ENCODE measurements at regions not wholly inside any gene's neighbourhood (a gene's known extent, or its start where the extent isn't known, plus 50 kb on each side); places are given as distances from the start of the nearest gene placed in this dataset.
A peak's percentile ranks its signal among the peaks of the same experiment; 100 is the strongest.
"Not testable (repeated sequence)": the region's sequence is repeated elsewhere in the genome, so short reads cannot be mapped to it uniquely, and the experiment has no call there.

GRCh38 chr18:37836071-37836970 is 270.7 kb upstream of the CELF4 start:
- no peak overlapping the region for H3K27ac ChIP-seq
- DNase-seq (ENCODE audit: low read depth, low spot score), result no peak

DNA sequence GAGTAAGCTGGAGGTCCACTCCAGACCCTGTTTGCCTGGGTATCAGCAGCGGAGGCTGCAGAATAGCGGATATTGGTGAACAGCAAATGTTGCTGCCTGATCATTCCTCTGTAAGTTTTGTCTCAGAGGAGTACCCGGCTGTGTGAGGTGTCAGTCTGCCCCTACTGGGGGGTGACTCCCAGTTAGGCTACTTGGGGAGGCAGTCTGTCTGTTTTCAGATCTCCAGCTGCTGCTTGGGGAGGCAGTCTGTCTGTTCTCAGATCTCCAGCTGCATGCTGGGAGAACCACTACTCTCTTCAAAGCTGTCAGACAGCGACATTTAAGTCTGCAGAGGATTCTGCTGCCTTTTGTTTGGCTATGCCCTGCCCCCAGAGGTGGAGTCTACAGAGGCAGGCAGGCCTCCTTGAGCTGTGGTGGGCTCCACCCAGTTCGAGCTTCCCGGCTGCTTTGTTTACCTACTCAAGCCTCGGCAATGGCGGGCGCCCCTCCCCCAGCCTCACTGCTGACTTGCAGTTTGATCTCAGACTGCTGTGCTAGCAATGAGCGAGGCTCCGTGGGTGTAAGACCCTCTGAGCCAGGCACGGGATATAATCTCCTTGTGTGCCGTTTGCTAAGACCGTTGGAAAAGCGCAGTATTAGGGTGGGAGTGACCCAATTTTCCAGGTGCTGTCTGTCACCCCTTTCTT is 266.6 kb upstream of the CELF4 start:
- H3K27ac ChIP-seq, result not testable (repeated sequence)

DNA sequence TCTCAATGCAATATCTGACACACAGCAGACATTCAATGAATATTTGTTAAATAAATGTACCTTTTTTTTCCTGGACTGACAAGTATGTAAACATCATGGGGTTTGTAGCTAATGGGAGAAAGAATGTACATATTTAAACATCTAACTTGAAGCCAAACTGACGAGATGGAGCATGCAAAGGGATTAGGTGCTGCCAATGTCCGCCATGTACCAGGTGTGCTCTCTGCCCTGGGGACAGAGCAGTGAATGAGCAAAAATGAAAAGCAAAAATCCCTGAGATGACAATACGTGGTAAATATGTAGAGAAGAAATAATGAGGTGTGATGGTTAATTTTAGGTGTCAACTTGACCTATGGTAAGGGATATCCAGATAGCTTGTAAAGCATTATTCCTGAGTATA is 247.4 kb upstream of the CELF4 start:
- DNase-seq (ENCODE audit: low read depth, low spot score), result peak; percentile 1
- no peak overlapping the region for H3K27ac ChIP-seq

More for the DNA sequence above, 266.6 kb upstream of the CELF4 start:
- DNase-seq (ENCODE audit: low read depth, low spot score), result not testable (repeated sequence)

GRCh38 chr18:37805773-37806404 is 240.3 kb upstream of the CELF4 start:
- DNase-seq (ENCODE audit: low read depth, low spot score), result no peak
- no peak overlapping the region for H3K27ac ChIP-seq

- DNase-seq (ENCODE audit: low read depth, low spot score), result no peak
- H3K27ac ChIP-seq, result no peak overlapping the region
These were observed 231.3 kb upstream of the CELF4 start for GRCh38 chr18:37796823-37797349.

DNA sequence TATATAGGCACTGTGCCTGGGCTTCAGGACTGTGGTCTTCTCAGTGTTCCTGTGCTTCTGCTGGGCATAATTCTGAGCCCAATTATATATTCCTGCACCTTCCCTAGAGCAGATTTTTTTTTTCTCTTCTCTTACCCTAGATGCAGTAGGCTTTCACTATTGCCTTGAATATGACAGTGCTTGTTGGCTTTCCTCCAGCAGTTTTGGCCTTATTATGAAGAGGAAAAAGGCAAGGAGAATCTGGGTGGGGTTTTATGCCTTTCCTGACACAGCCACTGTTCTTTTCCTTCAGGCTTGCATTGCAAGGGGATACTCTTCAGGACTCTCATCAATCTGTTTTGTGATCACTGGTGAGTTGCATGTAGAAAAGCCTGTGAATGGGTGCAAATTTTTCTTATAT is 221.9 kb upstream of the CELF4 start:
- no peak overlapping the region for H3K27ac ChIP-seq
- DNase-seq (ENCODE audit: low read depth, low spot score), result no peak

GRCh38 chr18:37783771-37784170 is 218.2 kb upstream of the CELF4 start:
- no peak for DNase-seq (ENCODE audit: low read depth, low spot score)
- H3K27ac ChIP-seq, result no peak overlapping the region

DNA sequence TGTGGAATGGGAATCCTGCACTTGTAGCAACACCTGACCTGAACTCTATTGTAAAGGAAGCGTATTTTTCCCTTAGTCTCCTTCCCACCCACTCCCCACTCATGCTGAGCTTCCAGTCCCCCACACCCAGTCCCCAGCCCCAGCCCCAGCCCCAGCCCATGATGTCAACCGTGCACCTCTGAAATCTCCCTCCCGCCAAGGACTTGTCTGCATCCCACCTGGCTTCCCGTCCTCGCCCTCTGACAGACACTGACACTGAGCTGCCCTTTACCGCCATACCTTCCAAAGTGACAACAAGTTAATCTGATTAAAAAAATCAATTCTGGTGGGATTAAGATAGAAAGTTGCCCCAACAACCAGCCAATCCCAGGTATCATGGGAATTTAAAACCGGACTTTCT is 213.6 kb upstream of the CELF4 start:
- no peak overlapping the region for H3K27ac ChIP-seq
- no peak for DNase-seq (ENCODE audit: low read depth, low spot score)

- DNase-seq (ENCODE audit: low read depth, low spot score), result no peak
- H3K27ac ChIP-seq, result no peak overlapping the region
These were observed 213.0 kb upstream of the CELF4 start for GRCh38 chr18:37778417-37779165.

DNA sequence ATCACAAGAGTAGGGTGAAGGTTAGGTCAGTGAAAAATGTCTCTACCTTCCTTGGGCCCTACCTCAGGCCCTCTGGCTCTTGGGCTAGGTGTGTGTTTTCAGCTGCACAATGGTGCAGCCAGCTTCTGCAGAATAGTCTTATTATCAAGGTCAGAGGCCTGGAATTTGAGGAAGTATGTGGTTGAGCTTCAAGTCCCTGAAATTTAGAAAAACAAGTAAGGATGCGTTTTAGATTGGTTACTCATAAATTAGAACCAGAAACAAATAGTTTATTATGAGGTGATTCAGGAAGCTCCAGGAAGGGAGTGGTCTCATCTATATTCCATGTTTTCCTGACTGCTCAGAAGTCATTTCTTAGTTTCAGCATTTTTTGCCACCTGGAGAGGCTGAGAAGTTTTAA is 204.2 kb upstream of the CELF4 start:
- H3K27ac ChIP-seq, result no peak overlapping the region
- DNase-seq (ENCODE audit: low read depth, low spot score), result no peak

GRCh38 chr18:37764541-37765288 is 199.1 kb upstream of the CELF4 start:
- H3K27ac ChIP-seq, result no peak overlapping the region
- DNase-seq (ENCODE audit: low read depth, low spot score), result no peak

GRCh38 chr18:37762076-37762621 is 196.6 kb upstream of the CELF4 start:
- H3K27ac ChIP-seq, result no peak overlapping the region
- no peak for DNase-seq (ENCODE audit: low read depth, low spot score)

DNA sequence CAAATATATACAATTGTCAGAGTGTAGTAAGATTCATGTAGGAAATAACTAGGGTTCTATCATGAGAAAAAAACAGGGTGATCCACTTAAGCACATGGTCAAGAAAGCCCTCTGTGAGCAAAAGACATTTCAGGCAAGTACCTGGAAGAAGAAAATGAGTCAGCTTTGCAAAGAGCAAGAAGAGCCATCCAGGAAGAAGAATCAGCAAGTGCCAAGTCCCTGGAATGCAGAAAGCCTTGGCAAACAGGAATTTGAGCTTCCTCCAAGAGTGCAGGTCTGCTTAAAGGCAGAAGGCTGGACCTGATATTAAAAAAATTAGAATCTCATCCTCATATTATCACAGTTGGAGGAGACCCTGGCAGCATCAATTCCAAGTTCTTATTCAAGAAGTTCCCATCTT is 188.5 kb upstream of the CELF4 start:
- DNase-seq (ENCODE audit: low read depth, low spot score), result no peak
- H3K27ac ChIP-seq, result no peak overlapping the region

DNA sequence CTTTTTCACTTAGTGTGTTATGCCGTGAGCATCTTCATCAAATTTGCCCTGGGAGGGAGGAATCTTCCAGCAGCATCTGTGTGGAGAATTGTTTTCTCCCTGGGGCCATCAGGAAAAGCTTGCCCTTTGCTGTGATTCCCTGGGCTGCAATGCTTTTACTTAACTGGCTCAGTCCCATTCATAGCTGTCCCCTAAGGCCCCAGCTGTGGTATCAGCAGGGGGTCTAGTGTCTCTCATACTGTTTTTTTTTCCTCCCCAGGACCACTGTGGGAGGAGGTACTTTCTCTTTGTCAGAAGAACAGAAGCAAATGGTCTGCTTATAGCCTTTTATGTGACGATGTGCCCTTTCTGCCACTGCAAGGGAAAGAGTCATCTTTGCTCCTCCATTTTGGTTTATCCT is 176.8 kb upstream of the CELF4 start:
- no peak for DNase-seq (ENCODE audit: low read depth, low spot score)

DNA sequence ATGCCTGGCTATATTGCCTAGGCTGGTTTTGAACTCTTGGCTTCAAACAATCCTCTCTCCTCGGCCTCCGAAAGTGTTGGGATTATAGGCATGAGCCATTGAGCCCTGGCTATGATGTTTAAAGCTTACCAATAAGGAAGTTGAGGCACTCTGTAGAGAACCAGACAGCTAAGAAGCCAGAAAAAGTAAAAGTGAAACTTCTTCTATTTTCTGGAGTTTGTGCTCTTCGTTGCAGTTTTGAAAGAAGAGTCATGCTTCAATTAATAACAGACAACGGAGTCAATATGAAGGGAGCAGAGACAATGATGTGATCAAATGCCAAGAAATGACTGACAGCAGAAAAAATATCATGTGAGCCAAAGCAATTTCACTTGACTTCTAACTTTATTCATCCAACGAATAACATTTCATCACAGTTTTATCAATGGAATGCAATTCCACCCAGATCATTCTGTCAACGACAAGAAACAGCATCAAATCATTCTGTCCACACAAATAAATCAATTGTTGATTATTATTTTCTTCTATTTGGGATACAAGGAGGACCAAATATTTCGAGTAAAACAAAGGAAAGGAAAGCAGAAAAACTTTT is 175.5 kb upstream of the CELF4 start:
- no peak overlapping the region for H3K27ac ChIP-seq
- no peak for DNase-seq (ENCODE audit: low read depth, low spot score)

More for the DNA sequence above, 176.8 kb upstream of the CELF4 start:
- no peak overlapping the region for H3K27ac ChIP-seq

- DNase-seq (ENCODE audit: low read depth, low spot score), result no peak
- no peak overlapping the region for H3K27ac ChIP-seq
These were observed 168.8 kb upstream of the CELF4 start for GRCh38 chr18:37734406-37734805.

DNA sequence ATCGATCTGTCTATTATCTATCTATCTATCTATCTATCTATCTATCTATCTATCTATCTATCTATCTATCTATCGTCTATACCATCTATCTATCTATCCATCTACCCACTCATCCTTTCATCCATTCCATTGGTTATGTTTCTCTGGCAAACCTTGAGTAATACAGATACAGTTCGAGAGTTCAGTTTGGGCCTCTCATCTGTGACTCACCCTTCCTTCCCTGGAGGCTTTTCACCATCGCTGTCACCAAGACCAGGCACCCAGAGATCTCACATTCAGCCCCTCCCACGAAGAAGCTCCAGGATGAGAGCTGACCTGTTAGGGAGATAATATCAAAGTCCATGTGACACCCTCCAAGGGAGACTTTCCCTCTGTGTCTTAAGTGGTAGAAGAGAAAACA is 164.1 kb upstream of the CELF4 start:
- DNase-seq (ENCODE audit: low read depth, low spot score), result no peak
- H3K27ac ChIP-seq, result no peak overlapping the region

DNA sequence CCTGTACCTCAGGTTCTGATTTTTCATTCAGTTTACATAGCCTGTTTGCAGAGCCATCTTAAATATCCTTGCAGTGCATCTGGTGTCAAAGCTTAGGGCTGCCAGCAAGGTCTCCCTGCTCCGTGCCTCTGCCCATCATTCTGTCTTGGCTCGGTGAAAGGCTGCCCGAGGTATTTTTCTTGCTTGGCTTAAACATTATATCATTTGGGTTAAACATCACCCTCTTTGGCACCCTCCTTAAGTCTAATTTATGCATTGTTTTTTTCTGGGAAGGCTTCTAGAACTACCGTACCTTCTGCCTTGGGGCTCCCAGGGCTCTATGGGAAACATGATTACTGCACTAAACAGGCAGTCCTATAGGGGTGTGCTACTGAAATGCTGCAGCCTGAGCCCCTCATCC is 158.6 kb upstream of the CELF4 start:
- DNase-seq (ENCODE audit: low read depth, low spot score), result no peak
- no peak overlapping the region for H3K27ac ChIP-seq
